ENCODE measurements at regions not wholly inside any gene's neighbourhood (a gene's known extent, or its start where the extent isn't known, plus 50 kb on each side); places are given as distances from the start of the nearest gene placed in this dataset.

DNA sequence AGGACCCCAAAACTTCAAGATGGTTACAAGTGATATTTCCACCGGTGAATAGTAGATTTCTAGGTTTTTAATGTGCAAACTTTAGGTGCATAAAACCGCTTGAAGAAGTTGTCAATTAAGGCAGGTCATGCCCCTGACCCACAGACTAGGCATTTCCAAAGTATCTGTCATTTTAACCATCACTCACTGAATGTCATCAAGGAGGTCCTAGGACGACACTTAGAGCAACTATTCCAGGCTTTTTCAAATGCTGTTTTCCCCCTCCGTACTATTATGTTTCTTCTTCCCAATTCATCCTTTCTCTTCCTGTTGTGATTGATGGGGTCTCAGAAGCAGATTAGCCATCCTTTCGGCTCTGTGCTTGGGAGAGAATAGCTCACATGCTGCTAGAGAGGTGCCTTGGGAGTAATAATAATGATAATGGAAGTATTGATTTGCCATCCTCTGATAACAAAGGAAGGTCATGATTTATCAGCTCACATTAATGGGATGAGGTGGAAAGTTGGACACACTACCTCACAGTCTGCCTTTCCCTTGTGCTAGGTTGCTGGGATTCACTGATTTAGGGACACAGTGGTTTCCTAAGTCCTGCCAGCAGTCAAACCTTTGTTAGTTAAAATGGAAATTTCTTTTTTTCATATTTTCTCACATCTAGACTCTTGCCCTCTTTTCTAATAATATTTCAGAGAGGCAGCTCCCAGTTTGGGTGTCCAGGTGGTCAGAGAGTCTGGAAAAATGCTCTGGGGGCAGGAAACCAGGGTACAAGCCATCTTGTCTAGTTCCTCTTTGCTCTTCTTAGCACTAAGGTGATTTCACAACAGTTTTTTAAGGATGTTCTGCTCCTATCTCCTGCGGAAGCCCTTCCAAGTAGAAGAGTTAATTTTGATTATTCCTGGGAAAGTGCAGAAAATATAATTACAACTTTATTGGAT is 67.0 kb downstream of the PTTG1 start:
- no TSS peak for BruUV-seq (replicated peaks)
- Histone ChIP-seq H3K9me3 (no peaks in the 10 kb centered on the region), H3K4me1 (no peaks in the 10 kb centered on the region), H3K36me3 (ENCODE audit: control insufficient read depth, insufficient read depth, low read length) (no peaks in the 10 kb centered on the region; the same call in 1 of the 2 replicates), H3K27me3 (replicated peaks; ENCODE audit: control insufficient read depth, insufficient read depth, low read length) (no peaks in the 10 kb centered on the region), H3K4me3 (ENCODE audit: low read depth, low read length) (no peak overlapping the region)
- Mint-ChIP-seq H3K27ac (ENCODE audit: unreplicated experiment) (no peak overlapping the region), H3K9me3 (ENCODE audit: unreplicated experiment) (no peaks in the 10 kb centered on the region), H3K4me1 (ENCODE audit: low read depth, unreplicated experiment) (peaks cover 3% of the 10 kb centered on the region), H3K27me3 (ENCODE audit: insufficient read depth, unreplicated experiment) (no peaks in the 10 kb centered on the region), H3K36me3 (ENCODE audit: insufficient read depth, unreplicated experiment) (no peaks in the 10 kb centered on the region), H3K4me3 (ENCODE audit: unreplicated experiment) (no peak overlapping the region)
- intact Hi-C loops (cut with micrococcal nuclease; ENCODE audit: unreplicated experiment) = no loop called here
- TF ChIP-seq, protein P1, sequence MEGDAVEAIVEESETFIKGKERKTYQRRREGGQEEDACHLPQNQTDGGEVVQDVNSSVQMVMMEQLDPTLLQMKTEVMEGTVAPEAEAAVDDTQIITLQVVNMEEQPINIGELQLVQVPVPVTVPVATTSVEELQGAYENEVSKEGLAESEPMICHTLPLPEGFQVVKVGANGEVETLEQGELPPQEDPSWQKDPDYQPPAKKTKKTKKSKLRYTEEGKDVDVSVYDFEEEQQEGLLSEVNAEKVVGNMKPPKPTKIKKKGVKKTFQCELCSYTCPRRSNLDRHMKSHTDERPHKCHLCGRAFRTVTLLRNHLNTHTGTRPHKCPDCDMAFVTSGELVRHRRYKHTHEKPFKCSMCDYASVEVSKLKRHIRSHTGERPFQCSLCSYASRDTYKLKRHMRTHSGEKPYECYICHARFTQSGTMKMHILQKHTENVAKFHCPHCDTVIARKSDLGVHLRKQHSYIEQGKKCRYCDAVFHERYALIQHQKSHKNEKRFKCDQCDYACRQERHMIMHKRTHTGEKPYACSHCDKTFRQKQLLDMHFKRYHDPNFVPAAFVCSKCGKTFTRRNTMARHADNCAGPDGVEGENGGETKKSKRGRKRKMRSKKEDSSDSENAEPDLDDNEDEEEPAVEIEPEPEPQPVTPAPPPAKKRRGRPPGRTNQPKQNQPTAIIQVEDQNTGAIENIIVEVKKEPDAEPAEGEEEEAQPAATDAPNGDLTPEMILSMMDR (IDR thresholded peaks at IDR 0.05; ENCODE audit: insufficient read depth in 1 of 2, low read depth in 1 of 2, low read length in 1 of 2, severe bottlenecking in 1 of 2, unreplicated experiment in 1 of 2) = no peak
- ChIA-PET POLR2A (no interaction called here), CTCF (no interaction called here)
- DNase-seq = no peak

DNA sequence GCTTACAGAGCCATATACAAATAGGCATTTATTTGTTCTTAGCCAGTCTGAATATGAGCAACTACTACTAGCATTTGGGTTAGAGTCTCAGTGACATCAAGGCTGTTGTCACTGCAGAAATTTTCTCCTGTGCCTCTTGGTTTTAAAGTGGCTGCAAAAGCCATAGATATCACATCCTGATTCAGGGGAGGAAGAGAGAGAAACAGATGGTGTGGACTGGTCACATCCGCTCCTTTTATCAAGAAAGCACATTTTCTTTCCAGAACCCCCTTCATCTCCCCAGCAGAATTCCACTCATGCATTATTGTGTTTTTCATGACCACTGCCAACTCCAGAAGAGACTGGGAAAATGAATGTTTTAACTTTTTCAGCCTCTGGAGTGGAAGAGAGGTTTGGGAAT is 69.8 kb downstream of the PTTG1 start:
- no peak overlapping the region for H3K4me3 Mint-ChIP-seq (ENCODE audit: unreplicated experiment)
- intact Hi-C loops (cut with micrococcal nuclease; ENCODE audit: unreplicated experiment) = no loop called here
- no peaks in the 10 kb centered on the region for H3K9me3 Mint-ChIP-seq (ENCODE audit: unreplicated experiment)
- Histone ChIP-seq H3K27me3 (replicated peaks; ENCODE audit: control insufficient read depth, insufficient read depth, low read length) (no peaks in the 10 kb centered on the region), H3K4me3 (ENCODE audit: low read depth, low read length) (no peak overlapping the region), H3K36me3 (ENCODE audit: control insufficient read depth, insufficient read depth, low read length) (no peaks in the 10 kb centered on the region; the same call in 1 of the 2 replicates), H3K4me1 (no peaks in the 10 kb centered on the region), H3K9me3 (no peaks in the 10 kb centered on the region)
- TF ChIP-seq, protein P1 (IDR thresholded peaks at IDR 0.05; ENCODE audit: insufficient read depth in 1 of 2, low read depth in 1 of 2, low read length in 1 of 2, severe bottlenecking in 1 of 2, unreplicated experiment in 1 of 2) = no peak
- ChIA-PET CTCF (no interaction called here), POLR2A (no interaction called here)
- H3K27ac Mint-ChIP-seq (ENCODE audit: unreplicated experiment) = no peak overlapping the region
- H3K4me1 Mint-ChIP-seq (ENCODE audit: low read depth, unreplicated experiment) = peaks cover 7% of the 10 kb centered on the region
- H3K27me3 Mint-ChIP-seq (ENCODE audit: insufficient read depth, unreplicated experiment) = no peaks in the 10 kb centered on the region
- no peak for DNase-seq
- no peaks in the 10 kb centered on the region for H3K36me3 Mint-ChIP-seq (ENCODE audit: insufficient read depth, unreplicated experiment)
- BruUV-seq (replicated peaks) = no TSS peak

DNA sequence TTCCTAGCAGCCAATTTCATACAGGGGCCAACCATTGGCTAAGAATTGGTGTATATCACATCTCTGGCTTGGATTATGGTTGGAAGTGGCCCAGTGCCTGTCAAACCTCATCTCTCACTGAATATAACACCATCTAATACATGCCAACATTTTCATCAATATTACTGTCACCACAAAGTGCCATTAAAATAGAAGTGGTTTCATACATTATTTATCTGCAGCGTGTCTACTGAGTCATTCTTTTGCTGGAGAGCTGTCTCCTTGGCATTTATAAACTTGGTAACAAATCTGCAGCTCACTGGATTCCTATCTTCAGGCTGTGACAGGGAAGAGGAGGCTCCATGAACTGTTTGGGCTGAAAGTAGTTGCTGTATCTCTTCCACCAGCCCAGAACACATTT is 70.9 kb downstream of the PTTG1 start:
- no peaks in the 10 kb centered on the region for H3K27me3 ChIP-seq (replicated peaks; ENCODE audit: control insufficient read depth, insufficient read depth, low read length)
- Mint-ChIP-seq H3K4me1 (ENCODE audit: low read depth, unreplicated experiment) (peaks cover 7% of the 10 kb centered on the region), H3K27ac (ENCODE audit: unreplicated experiment) (no peak overlapping the region), H3K9me3 (ENCODE audit: unreplicated experiment) (no peaks in the 10 kb centered on the region), H3K36me3 (ENCODE audit: insufficient read depth, unreplicated experiment) (no peaks in the 10 kb centered on the region), H3K27me3 (ENCODE audit: insufficient read depth, unreplicated experiment) (no peaks in the 10 kb centered on the region), H3K4me3 (ENCODE audit: unreplicated experiment) (no peak overlapping the region)
- H3K36me3 ChIP-seq (ENCODE audit: control insufficient read depth, insufficient read depth, low read length) = no peaks in the 10 kb centered on the region
- H3K4me1 ChIP-seq = no peaks in the 10 kb centered on the region
- CTCF ChIA-PET = interaction anchor here (0.6 kb wide), 2 partner anchors 192 to 358 kb away, joined by 3 read pairs; no protein-coding TSS in a partner anchor
- H3K4me3 ChIP-seq (ENCODE audit: low read depth, low read length) = no peak overlapping the region
- no TSS peak for BruUV-seq (replicated peaks)
- POLR2A ChIA-PET = no interaction called here
- TF ChIP-seq, protein P1 (IDR thresholded peaks at IDR 0.05; ENCODE audit: insufficient read depth in 1 of 2, low read depth in 1 of 2, low read length in 1 of 2, severe bottlenecking in 1 of 2, unreplicated experiment in 1 of 2) = no peak
- DNase-seq = no peak
- intact Hi-C loops (cut with micrococcal nuclease; ENCODE audit: unreplicated experiment) = no loop called here
- no peaks in the 10 kb centered on the region for H3K9me3 ChIP-seq
